ENCODE measurements at regions not wholly inside any gene's neighbourhood (a gene's known extent, or its start where the extent isn't known, plus 50 kb on each side); places are given as distances from the start of the nearest gene placed in this dataset.

DNA sequence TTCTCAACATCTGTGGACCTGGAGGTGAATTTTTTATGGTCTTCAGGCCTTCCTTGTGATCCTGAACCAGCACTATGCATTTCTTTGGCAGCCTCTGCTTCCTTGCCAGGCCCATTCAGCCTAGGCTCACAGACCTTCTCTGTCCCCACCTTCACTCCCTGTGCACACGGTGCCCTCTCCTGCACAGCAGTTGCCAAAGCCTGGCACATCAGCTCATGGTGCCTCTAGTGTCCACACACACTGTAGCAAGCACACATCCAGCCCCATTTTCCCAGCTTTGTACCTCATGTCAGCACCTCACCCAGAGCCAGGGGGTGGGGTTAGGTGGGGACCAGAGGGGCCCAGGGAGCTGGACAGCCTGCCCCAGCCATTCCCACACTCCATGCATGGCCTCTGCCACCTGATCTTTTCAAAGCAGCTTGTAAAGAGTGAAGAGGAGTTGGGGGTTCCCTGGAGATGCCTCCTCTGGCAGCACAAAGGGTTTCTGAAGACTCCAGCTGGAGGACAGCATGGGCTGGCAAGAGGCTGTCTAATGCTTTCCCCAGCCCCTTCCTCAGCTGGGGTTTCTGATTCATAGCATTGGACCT lies 57.9 kb upstream of the TMEM72 start (continued):
- TF ChIP-seq, protein P1, sequence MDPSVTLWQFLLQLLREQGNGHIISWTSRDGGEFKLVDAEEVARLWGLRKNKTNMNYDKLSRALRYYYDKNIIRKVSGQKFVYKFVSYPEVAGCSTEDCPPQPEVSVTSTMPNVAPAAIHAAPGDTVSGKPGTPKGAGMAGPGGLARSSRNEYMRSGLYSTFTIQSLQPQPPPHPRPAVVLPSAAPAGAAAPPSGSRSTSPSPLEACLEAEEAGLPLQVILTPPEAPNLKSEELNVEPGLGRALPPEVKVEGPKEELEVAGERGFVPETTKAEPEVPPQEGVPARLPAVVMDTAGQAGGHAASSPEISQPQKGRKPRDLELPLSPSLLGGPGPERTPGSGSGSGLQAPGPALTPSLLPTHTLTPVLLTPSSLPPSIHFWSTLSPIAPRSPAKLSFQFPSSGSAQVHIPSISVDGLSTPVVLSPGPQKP (CRISPR knock-in tag; IDR thresholded peaks at IDR 0.05) = no peak
- TF ChIP-seq ARID2 (IDR thresholded peaks at IDR 0.05) (no peak), ELF4 (CRISPR knock-in tag; IDR thresholded peaks at IDR 0.05) (no peak), ZFP30 (CRISPR knock-in tag; IDR thresholded peaks at IDR 0.05; ENCODE audit: borderline replicate concordance) (no peak), ZC3H4 (CRISPR knock-in tag; IDR thresholded peaks at IDR 0.05; ENCODE audit: borderline replicate concordance) (no peak), CBFA2T3 (IDR thresholded peaks at IDR 0.05) (no peak)
- TF ChIP-seq, protein P2, sequence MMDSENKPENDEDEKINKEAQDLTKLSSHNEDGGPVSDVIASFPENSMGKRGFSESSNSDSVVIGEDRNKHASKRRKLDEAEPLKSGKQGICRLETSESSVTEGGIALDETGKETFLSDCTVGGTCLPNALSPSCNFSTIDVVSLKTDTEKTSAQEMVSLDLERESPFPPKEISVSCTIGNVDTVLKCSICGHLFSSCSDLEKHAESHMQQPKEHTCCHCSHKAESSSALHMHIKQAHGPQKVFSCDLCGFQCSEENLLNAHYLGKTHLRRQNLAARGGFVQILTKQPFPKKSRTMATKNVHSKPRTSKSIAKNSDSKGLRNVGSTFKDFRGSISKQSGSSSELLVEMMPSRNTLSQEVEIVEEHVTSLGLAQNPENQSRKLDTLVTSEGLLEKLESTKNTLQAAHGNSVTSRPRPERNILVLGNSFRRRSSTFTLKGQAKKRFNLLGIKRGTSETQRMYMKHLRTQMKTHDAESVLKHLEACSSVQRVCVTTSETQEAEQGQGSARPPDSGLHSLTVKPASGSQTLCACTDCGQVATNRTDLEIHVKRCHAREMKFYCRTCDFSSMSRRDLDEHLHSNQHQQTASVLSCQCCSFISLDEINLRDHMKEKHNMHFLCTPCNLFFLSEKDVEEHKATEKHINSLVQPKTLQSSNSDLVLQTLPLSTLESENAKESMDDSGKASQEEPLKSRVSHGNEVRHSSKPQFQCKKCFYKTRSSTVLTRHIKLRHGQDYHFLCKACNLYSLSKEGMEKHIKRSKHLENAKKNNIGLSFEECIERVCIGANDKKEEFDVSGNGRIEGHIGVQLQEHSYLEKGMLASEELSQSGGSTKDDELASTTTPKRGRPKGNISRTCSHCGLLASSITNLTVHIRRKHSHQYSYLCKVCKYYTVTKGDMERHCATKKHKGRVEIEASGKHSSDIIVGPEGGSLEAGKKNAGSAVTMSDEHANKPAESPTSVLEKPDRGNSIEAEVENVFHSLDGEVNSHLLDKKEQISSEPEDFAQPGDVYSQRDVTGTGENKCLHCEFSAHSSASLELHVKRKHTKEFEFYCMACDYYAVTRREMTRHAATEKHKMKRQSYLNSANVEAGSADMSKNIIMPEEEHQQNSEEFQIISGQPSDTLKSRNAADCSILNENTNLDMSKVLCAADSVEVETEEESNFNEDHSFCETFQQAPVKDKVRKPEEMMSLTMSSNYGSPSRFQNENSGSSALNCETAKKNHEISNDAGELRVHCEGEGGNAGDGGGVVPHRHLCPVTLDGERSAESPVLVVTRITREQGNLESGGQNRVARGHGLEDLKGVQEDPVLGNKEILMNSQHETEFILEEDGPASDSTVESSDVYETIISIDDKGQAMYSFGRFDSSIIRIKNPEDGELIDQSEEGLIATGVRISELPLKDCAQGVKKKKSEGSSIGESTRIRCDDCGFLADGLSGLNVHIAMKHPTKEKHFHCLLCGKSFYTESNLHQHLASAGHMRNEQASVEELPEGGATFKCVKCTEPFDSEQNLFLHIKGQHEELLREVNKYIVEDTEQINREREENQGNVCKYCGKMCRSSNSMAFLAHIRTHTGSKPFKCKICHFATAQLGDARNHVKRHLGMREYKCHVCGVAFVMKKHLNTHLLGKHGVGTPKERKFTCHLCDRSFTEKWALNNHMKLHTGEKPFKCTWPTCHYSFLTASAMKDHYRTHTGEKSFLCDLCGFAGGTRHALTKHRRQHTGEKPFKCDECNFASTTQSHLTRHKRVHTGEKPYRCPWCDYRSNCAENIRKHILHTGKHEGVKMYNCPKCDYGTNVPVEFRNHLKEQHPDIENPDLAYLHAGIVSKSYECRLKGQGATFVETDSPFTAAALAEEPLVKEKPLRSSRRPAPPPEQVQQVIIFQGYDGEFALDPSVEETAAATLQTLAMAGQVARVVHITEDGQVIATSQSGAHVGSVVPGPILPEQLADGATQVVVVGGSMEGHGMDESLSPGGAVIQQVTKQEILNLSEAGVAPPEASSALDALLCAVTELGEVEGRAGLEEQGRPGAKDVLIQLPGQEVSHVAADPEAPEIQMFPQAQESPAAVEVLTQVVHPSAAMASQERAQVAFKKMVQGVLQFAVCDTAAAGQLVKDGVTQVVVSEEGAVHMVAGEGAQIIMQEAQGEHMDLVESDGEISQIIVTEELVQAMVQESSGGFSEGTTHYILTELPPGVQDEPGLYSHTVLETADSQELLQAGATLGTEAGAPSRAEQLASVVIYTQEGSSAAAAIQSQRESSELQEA (IDR thresholded peaks at IDR 0.05; ENCODE audit: low read depth) = no peak

All from K562 (cell line).